Femur (tissue), 1 donor: ENCODE measurements at regions not wholly inside any gene's neighbourhood (a gene's known extent, or its start where the extent isn't known, plus 50 kb on each side); places are given as distances from the start of the nearest gene placed in this dataset.

Source experiments
- DNase-seq: peaks from one replicate; pipeline ENCODE4 v3.0.0-alpha.2; 2017

GRCh38 chr4:155107059-155107458 lies 101.4 kb upstream of the NPY2R start:
- DNase-seq = no peak

GRCh38 chr4:155114790-155115189 lies 93.6 kb upstream of the NPY2R start:
- DNase-seq = no peak

- no peak for DNase-seq
Measured at GRCh38 chr4:155119006-155119405, 89.4 kb upstream of the NPY2R start.

DNA sequence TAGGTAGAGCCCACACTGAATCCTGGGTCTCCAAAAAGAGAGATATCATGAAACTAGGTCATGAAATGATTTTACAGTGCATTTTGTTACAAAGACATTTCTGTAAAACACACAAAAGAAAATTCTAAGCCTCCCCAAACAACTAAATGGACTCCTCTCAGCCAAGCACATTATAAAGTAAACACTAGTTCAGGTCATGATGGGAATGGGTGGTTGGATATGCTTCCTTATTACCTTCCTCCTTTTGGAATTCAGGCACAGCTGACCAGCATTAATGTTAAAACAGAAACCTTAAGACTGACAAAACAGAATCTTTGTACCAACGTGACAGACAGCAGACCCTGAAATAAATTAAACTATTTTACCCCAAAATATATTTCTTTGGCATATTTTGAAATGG lies 87.9 kb upstream of the NPY2R start:
- DNase-seq = no peak

GRCh38 chr4:155122382-155122781 lies 86.1 kb upstream of the NPY2R start:
- DNase-seq = no peak

GRCh38 chr4:155134136-155134535 lies 74.3 kb upstream of the NPY2R start:
- DNase-seq = no peak

GRCh38 chr4:155140889-155141288 lies 67.5 kb upstream of the NPY2R start:
- no peak for DNase-seq

- no peak for DNase-seq
Measured at GRCh38 chr4:155143512-155143911, 64.9 kb upstream of the NPY2R start.
